Tibial nerve (tissue), 4 donors: ENCODE measurements at regions not wholly inside any gene's neighbourhood (a gene's known extent, or its start where the extent isn't known, plus 50 kb on each side); places are given as distances from the start of the nearest gene placed in this dataset.

Experiments
- DNase-seq, 2 donors: peaks; one replicate each; pipeline ENCODE4 v3.0.0-alpha.2; 2019; ENCODE audit warnings: low spot score in 2 of 2
- H3K27ac ChIP-seq, 4 donors: fragments of 200-600 bp; sonication (generic) in 3 of 4; one replicate each; pipeline ENCODE4 v1.5.1; 2017 to 2019; ENCODE audit warnings: mild to moderate bottlenecking in 1 of 4
- H3K27me3 ChIP-seq, 2 donors: fragments of 200-600 bp; sonication (generic) in 1 of 2; one replicate each; pipeline versions ENCODE4 v1.5.1 to v1.6.0; 2017 to 2019
- H3K36me3 ChIP-seq, 3 donors: fragments of 200-600 bp; sonication (generic); one replicate each; pipeline ENCODE4 v1.5.1; 2018 to 2019
- H3K4me1 ChIP-seq, 4 donors: fragments of 200-600 bp; sonication (generic) in 3 of 4; one replicate each; pipeline ENCODE4 v1.5.1; 2017 to 2019
- H3K4me3 ChIP-seq, 4 donors: fragments of 200-600 bp; sonication (generic) in 3 of 4; one replicate each; pipeline ENCODE4 v1.5.1; 2017 to 2019; ENCODE audit warnings: mild to moderate bottlenecking in 1 of 4, moderate library complexity in 1 of 4
- H3K9me3 ChIP-seq, 4 donors: fragments of 200-600 bp; sonication (generic) in 3 of 4; one replicate each; pipeline ENCODE4 v1.5.1; 2017 to 2019
- EP300 ChIP-seq, 2 donors: sonication (generic); formaldehyde crosslinking; IDR thresholded peaks; one replicate each; pipeline ENCODE4 v1.6.1; 2017; ENCODE audit warnings: antibody characterized with exemption in 2 of 2, mild to moderate bottlenecking in 1 of 2
- POLR2A ChIP-seq, 2 donors: fragments of 450-650 bp; IDR thresholded peaks; one replicate each; pipeline ENCODE4 v1.6.1; 2017; ENCODE audit warnings: antibody characterized with exemption in 2 of 2, mild to moderate bottlenecking in 2 of 2, moderate library complexity in 2 of 2
- WGBS, 2 donors: methylation state at CpG; one replicate each; pipeline ENCODE4 v1.1.5; 2018; 5-methylcytosine and 5-hydroxymethylcytosine counted together
- TF ChIP-seq, protein P1 (sequence below), 5 experiments: fragments of 200-600 bp in 3 of 5; fragments of 450-650 bp in 2 of 5; sonication (generic) in 3 of 5; IDR thresholded peaks; one replicate each; pipeline ENCODE4 v1.5.1; 2016 to 2019; ENCODE audit warnings: antibody characterized with exemption in 5 of 5, mild to moderate bottlenecking in 3 of 5, moderate library complexity in 2 of 5

DNA sequence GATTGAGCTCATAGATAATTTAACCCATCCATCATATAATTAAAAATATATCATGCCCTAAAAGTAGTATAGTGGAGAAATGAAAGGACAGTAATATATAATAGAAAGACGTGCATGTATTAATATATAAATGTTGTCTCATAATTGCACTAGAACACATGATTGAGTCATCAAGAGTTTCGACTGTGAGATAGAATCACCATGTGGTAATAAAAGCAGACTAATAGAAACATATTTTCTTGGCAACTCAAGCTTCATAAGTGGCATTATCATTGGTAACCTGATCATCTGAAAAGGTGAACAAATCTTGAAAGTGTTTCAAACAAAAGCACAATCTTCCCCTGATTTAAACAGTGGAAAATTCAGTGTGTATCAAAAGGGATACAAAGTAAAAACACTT, 188.8 kb downstream of the CYRIA start:
- Histone ChIP-seq H3K27ac (no peak overlapping the region), H3K27me3 (no peaks in the 10 kb centered on the region), H3K4me3 (no peak overlapping the region), H3K4me1 (no peaks in the 10 kb centered on the region), H3K9me3 (no peaks in the 10 kb centered on the region), H3K36me3 (no peaks in the 10 kb centered on the region)
- whole genome bisulfite sequencing, 2 donors = 28 to 38% methylated on average over 2 of the region's 2 CpGs
- DNase-seq = no peak
- TF ChIP-seq POLR2A (IDR thresholded peaks at IDR 0.05) = no peak
- no peak for TF ChIP-seq EP300 (IDR thresholded peaks at IDR 0.05)
- TF ChIP-seq, protein P1, sequence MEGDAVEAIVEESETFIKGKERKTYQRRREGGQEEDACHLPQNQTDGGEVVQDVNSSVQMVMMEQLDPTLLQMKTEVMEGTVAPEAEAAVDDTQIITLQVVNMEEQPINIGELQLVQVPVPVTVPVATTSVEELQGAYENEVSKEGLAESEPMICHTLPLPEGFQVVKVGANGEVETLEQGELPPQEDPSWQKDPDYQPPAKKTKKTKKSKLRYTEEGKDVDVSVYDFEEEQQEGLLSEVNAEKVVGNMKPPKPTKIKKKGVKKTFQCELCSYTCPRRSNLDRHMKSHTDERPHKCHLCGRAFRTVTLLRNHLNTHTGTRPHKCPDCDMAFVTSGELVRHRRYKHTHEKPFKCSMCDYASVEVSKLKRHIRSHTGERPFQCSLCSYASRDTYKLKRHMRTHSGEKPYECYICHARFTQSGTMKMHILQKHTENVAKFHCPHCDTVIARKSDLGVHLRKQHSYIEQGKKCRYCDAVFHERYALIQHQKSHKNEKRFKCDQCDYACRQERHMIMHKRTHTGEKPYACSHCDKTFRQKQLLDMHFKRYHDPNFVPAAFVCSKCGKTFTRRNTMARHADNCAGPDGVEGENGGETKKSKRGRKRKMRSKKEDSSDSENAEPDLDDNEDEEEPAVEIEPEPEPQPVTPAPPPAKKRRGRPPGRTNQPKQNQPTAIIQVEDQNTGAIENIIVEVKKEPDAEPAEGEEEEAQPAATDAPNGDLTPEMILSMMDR (IDR thresholded peaks at IDR 0.05) = no peak

- Histone ChIP-seq H3K27me3 (no peaks in the 10 kb centered on the region), H3K27ac (no peak overlapping the region), H3K4me1 (no peaks in the 10 kb centered on the region), H3K36me3 (no peaks in the 10 kb centered on the region), H3K4me3 (no peak overlapping the region), H3K9me3 (no peaks in the 10 kb centered on the region)
- 72 to 86% methylated on average over 1 of the region's 1 CpG for WGBS, 2 donors
- no peak for DNase-seq
- TF ChIP-seq POLR2A (IDR thresholded peaks at IDR 0.05) (no peak), EP300 (IDR thresholded peaks at IDR 0.05) (no peak)
- TF ChIP-seq, protein P1 (IDR thresholded peaks at IDR 0.05) = no peak
Measured at GRCh38 chr2:16475986-16476567, 189.6 kb downstream of the CYRIA start.

DNA sequence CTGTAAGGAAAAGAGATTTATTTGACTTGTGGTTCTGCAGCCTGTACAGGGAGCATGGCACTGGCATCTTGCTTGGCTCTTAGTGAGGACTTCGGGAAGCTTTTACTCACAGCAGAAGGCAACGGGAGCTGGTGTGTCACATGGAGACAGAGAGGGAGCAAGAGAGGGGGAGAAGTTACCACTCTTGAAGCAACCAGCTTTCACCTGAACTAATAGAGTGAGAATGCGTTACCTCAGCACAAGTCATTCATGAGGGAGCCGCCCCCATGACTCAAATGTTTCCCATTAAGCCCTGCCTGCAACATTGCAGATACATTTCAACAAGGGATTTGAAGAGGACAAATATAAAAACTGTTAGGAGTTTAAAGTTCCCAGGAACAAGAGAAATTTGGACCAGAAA, 190.0 kb downstream of the CYRIA start:
- H3K4me1 ChIP-seq = no peaks in the 10 kb centered on the region
- H3K27ac ChIP-seq = no peak overlapping the region
- WGBS, 2 donors = 75 to 77% methylated on average over 4 of the region's 4 CpGs
- DNase-seq = no peak
- H3K27me3 ChIP-seq = no peaks in the 10 kb centered on the region
- H3K4me3 ChIP-seq = no peak overlapping the region
- TF ChIP-seq EP300 (IDR thresholded peaks at IDR 0.05) = no peak
- no peak for TF ChIP-seq POLR2A (IDR thresholded peaks at IDR 0.05)
- TF ChIP-seq, protein P1 (IDR thresholded peaks at IDR 0.05) = no peak
- H3K9me3 ChIP-seq = no peaks in the 10 kb centered on the region
- no peaks in the 10 kb centered on the region for H3K36me3 ChIP-seq

DNA sequence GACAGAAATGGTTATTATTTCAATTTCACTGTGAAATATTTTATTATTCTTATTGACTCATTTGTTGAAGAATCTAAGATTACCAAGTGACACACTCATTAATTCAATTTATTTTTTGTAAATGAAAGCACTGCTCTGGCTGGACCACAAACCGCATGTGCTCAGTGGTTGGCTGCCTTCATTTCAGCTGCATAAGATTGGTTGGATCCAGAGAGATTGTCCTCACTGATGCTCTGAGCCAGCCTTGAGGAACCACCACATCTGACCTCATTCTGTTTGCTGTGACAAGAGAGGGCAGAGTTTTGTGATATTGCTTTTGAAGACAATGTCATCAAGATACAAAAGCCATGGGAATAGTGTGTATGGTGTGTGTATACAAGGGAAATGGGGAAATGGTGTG, 192.1 kb downstream of the CYRIA start:
- 87 to 90% methylated on average over 1 of the region's 1 CpG for WGBS, 2 donors
- DNase-seq = no peak
- Histone ChIP-seq H3K4me1 (no peaks in the 10 kb centered on the region), H3K4me3 (no peak overlapping the region), H3K9me3 (no peaks in the 10 kb centered on the region), H3K36me3 (no peaks in the 10 kb centered on the region), H3K27ac (no peak overlapping the region), H3K27me3 (no peaks in the 10 kb centered on the region)
- no peak for TF ChIP-seq EP300 (IDR thresholded peaks at IDR 0.05)
- TF ChIP-seq, protein P1 (IDR thresholded peaks at IDR 0.05) = no peak
- no peak for TF ChIP-seq POLR2A (IDR thresholded peaks at IDR 0.05)

DNA sequence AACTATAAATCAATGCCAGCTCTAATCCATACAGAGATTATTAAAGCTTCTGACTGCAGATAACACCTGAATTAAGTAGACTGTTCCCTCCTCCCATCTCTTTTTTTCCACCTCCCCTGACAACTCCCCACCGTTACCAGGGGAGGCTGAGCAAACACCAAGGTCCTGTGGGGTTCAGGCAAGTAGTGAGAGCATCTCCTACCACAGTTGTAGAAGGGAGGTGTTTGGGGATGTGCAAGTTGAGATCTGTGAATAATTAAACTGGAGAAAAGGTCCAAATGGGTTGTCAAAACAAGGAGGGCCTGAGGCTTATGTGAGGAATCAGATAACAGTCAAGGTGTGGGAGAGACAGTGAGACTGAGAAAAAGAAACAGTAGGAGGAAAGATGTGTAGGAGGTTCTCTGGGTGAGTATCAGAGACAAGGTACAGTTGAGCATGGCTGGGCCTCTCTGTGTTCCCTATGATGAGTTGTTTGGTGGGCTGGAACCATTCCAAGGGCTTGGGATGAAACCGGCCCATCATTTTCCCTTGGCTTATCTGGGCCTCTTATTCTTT, 194.6 kb downstream of the CYRIA start:
- H3K27ac ChIP-seq = no peak overlapping the region
- no peak overlapping the region for H3K4me3 ChIP-seq
- H3K9me3 ChIP-seq = no peaks in the 10 kb centered on the region
- TF ChIP-seq EP300 (IDR thresholded peaks at IDR 0.05) (no peak), POLR2A (IDR thresholded peaks at IDR 0.05) (no peak)
- TF ChIP-seq, protein P1 (IDR thresholded peaks at IDR 0.05) = no peak
- no peaks in the 10 kb centered on the region for H3K27me3 ChIP-seq
- no peak for DNase-seq
- no peaks in the 10 kb centered on the region for H3K36me3 ChIP-seq
- 70 to 71% methylated on average over 2 of the region's 2 CpGs for WGBS, 2 donors
- no peaks in the 10 kb centered on the region for H3K4me1 ChIP-seq
